HEK293T (cell line): ENCODE measurements at regions not wholly inside any gene's neighbourhood (a gene's known extent, or its start where the extent isn't known, plus 50 kb on each side); places are given as distances from the start of the nearest gene placed in this dataset.

Source experiments
- FOXK2 ChIP-seq: fragments of 450-650 bp; IDR thresholded peaks from 2 replicates; pipeline ENCODE4 v1.6.1; 2016; ENCODE audit warnings: mild to moderate bottlenecking
- FOXM1 ChIP-seq: fragments of 450-650 bp; IDR thresholded peaks from 2 replicates; pipeline ENCODE4 v1.6.1; 2017; ENCODE audit warnings: mild to moderate bottlenecking, borderline replicate concordance
- PKNOX1 ChIP-seq: fragments of 450-650 bp; IDR thresholded peaks from 2 replicates; pipeline ENCODE4 v1.6.1; 2016
- ZNF384 ChIP-seq: fragments of 450-650 bp; IDR thresholded peaks from 2 replicates; pipeline ENCODE4 v1.6.1; 2016

DNA sequence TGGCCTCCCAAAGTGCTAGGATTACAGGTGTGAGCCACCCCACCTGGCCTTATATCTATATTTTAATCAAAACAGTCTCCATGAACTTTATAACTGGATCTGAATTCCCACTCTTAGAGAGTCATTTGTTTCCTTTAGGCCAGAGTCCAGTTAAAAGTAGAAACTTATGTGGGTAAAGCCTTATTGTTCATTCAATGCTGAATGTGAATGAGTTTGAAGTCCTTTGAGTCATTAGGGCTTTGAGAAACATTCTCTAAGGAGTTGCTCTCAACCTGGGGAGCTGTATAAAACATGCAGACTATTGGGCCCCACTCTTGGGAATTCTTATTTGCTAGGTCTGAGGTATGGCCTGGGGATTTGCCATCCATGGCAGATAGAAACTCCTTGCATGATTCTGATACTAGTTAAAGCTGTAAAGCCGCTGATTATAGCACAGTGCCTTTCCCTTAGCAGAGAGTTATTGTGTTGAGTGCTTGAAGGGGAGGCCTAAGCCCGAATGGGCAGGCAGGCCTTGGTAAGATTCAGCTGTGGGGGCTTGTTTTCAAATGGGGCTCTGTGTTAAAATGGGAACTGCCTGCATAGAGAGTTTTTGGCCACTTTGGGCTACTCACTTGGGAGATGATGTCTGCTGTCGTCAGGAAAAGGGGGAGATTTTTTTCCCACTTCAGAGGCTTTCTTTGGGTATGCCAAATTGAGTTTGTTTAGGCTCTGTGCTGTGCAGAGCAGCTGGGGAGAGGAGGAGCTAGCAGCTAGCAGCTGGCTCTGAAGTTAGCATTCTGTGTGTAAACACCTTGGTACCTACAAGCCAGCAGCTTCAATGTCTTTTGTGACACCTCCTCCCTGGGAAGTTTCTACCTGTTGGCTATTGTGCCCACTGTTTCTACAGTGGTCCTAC is 117.5 kb downstream of the DACT1 start:
- no peak for TF ChIP-seq FOXM1
- no peak for TF ChIP-seq ZNF384
- no peak for TF ChIP-seq FOXK2
- no peak for TF ChIP-seq PKNOX1
